SH-SY5Y (cell line): ENCODE measurements at regions not wholly inside any gene's neighbourhood (a gene's known extent, or its start where the extent isn't known, plus 50 kb on each side); places are given as distances from the start of the nearest gene placed in this dataset.

Experiments used
- GATA2 ChIP-seq: IDR thresholded peaks from 2 replicates; pipeline ENCODE4 v1.6.1; 2011; ENCODE audit warnings: mild to moderate bottlenecking, low read depth, low read length
- GATA3 ChIP-seq: IDR thresholded peaks from 2 replicates; pipeline ENCODE4 v1.6.1; 2011; ENCODE audit warnings: low read depth, mild to moderate bottlenecking, low read length, moderate library complexity

DNA sequence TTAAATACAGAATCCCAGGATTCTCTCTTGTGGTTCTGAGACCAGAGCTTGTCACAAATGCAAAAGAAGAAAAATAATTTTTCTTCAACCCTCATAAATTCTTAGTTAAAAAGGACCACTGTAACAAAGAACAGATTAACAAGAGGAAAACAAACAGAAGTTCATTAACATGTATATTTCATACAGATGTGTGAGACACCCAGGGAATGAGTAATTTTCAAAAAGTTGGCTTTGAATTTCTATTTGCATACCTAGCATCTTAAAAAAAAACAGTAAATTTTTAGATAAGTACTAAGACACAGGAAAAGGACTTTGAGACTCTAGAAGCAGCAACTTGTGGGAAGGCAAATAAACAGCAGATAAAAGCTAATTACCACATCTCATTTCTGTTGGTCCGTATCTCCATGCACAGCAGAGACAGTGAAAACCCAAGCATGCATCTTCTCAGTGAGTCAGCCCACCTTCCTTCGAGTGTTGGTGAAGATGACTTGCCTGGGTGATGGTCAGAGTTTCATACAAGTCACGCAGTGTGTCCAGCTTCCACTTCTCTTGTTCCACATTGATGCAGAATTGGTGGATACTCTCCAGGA is 399.9 kb upstream of the ADAMTS5 start:
- TF ChIP-seq GATA2: no peak
- TF ChIP-seq GATA3: no peak

GRCh38 chr21:27366036-27366435 is 399.1 kb upstream of the ADAMTS5 start:
- no peak for TF ChIP-seq GATA3
- no peak for TF ChIP-seq GATA2

DNA sequence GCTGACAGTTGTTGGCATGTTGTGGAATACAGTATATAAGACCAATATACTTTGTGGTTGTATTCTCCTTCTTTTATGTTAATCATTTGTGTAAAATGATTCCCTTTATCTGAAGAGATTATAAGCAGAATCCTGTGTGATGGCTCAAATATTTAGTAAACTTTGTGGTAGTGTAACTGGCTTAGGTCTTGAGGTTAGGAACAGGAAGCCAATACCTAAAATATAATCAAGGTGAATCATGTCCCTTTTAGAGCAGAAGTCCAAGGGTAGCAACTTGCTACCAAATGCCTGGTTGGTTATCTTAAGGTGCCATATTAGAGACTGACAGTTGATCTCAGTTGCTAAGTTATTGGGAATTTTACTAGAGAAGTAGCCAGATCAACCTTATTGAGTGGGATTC is 398.5 kb upstream of the ADAMTS5 start:
- TF ChIP-seq GATA3 (no peak), GATA2 (no peak)

- no peak for TF ChIP-seq GATA3
- TF ChIP-seq GATA2: no peak
Observed at GRCh38 chr21:27363719-27364477, 397.0 kb upstream of the ADAMTS5 start.

- no peak for TF ChIP-seq GATA2
- TF ChIP-seq GATA3: no peak
Observed at GRCh38 chr21:27362249-27362648, 395.4 kb upstream of the ADAMTS5 start.

- TF ChIP-seq GATA2 (no peak), GATA3 (no peak)
Observed at GRCh38 chr21:27359141-27359540, 392.3 kb upstream of the ADAMTS5 start.

DNA sequence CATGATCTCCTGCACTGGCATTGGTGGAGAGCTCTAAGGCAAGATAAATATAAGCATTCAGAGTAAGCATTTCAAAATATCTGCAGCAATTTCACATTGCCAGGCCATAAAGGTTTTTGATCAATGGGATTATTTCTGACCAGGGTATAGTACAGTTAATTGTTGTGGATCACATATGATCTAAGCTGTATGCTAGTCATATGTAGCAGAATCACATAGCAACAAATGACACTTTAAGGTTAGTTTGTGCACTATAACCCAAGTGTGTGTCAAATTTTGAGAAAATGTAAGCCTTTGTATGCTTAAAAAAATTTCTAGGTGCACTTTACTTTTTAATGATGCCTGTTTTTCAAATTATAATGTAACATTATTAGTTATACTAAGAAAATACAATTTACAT is 386.0 kb upstream of the ADAMTS5 start:
- TF ChIP-seq GATA3 (no peak), GATA2 (no peak)

DNA sequence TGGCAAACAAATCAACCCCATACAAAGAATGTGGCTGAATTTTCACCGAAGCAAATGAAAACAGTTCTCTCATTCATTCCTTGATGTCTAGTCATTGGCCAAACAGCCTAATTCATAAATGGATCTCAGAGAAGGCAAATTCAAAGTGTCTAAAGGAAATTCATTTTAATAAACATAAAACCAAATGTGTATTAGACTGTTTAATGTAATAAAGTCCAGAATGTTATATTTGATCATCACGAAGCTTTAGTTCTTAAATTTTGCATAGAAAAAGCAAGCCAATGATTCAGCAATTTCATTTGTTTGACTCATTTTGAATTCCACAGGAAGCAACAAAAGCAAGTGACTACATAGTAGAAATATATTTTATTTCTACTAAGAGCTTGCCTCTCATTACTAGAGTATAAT is 379.2 kb upstream of the ADAMTS5 start:
- TF ChIP-seq GATA2: no peak
- no peak for TF ChIP-seq GATA3

- TF ChIP-seq GATA3: no peak
- no peak for TF ChIP-seq GATA2
Observed at GRCh38 chr21:27339902-27340301, 373.0 kb upstream of the ADAMTS5 start.

DNA sequence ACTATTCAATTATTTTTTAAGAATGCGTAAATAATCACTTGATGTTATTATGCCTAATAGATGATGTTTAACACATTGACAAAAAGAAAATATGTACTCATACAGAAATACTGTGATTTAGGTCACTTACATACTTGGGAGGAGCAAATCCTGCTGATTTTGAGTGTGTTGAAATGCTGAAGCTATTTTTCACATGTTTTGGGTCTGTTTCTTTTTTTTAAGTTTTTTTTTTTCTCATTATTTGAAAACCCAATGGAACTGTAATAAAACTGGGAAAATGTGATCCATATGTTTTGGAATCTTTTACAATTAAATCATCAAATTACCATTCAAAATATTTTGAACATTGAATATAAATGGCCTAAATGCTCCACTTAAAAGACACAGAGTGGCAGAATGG is 366.2 kb upstream of the ADAMTS5 start:
- TF ChIP-seq GATA3 (no peak), GATA2 (no peak)

DNA sequence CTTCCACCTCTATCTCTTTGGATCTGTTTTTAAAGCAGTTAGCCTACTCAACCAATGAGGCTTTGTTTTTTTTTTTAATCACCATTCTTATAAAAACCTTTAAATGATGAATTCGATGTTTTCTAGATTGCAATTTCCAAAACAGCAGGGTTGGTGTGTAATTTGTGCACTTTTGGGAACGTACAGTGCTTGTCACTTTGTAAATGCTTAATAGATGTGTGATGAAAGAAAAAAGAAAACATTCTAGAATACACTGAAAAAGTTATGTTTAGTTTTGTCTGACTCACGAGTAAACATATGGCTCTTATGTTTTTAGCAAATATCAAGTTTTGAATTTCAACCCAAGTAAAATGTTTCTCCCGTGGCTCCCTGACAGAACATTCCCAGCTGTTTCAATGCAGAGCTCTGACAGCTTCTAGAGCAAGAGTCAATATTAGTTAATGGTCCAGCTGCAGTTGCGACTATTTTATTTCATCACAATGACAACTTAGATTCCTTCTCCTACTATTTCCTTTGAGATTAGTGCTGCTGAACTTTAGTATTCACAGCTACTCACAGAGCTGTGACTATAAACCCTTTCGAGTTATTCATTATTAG is 362.5 kb upstream of the ADAMTS5 start:
- TF ChIP-seq GATA3: no peak
- no peak for TF ChIP-seq GATA2

- TF ChIP-seq GATA3 (no peak), GATA2 (no peak)
Observed at GRCh38 chr21:27326301-27326700, 359.4 kb upstream of the ADAMTS5 start.

- TF ChIP-seq GATA2 (no peak), GATA3 (no peak)
Observed at GRCh38 chr21:27323331-27323730, 356.4 kb upstream of the ADAMTS5 start.

DNA sequence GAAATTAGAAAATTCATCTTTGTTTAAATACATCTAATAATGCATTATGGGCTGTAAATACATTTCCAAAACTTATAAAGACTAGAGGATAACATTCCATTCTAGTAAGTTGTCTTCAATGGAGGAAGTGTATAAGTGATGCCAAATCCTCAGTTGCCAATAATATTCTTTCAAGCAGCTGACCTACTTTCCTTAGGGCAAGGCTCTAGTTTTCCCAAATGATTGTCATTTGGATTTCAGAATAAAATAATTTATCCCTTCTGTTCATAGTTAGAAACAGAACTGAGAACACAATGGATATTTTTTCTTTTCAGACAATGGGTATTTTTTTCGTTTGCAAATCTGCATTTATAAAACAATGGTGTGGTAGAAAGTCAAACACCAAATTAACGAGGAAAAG is 354.9 kb upstream of the ADAMTS5 start:
- TF ChIP-seq GATA2 (no peak), GATA3 (no peak)

DNA sequence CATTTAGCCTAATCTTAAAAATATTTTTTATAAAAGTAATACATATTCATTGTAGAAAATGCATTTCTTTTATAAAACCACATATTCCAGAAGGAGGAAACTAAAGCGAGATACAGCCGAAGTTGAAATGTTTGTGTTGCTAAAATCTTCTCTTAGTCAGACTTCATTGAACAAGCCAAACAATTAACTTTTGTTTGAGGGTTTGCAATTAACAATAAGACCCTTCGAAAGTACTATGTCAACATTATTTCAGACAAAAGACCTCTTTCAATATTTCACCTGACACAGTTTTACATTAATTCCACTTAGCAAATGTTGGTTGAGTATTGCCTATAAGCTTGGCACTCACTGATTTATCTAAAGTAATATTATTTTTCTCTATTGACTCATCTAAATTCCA is 354.0 kb upstream of the ADAMTS5 start:
- TF ChIP-seq GATA2 (no peak), GATA3 (no peak)
